ENCODE measurements at regions not wholly inside any gene's neighbourhood (a gene's known extent, or its start where the extent isn't known, plus 50 kb on each side); places are given as distances from the start of the nearest gene placed in this dataset.

GRCh38 chr3:65251375-65251774 is 563.6 kb upstream of the ADAMTS9 start:
- no peaks in the 10 kb centered on the region for H3K9me2 ChIP-seq (replicated peaks; ENCODE audit: insufficient read depth, low read length)
- H3K9ac ChIP-seq (ENCODE audit: low read length) = no peak overlapping the region
- H3K36me3 ChIP-seq (ENCODE audit: insufficient read depth, low read length) = no peaks in the 10 kb centered on the region
- H4K20me1 ChIP-seq (ENCODE audit: insufficient read depth, low read depth, low read length) = no peaks in the 10 kb centered on the region
- H3K4me3 ChIP-seq (ENCODE audit: low read length) = no peak overlapping the region
- 0 out of 2 replicates have a peak, but pooled peaks cover 2% of the 10 kb centered on the region for H3K27me3 ChIP-seq (ENCODE audit: low read length)
- no peak for DNase-seq
- H2AFZ ChIP-seq (ENCODE audit: low read length) = no peak overlapping the region
- H3K4me2 ChIP-seq (ENCODE audit: low read depth, low read length, poor library complexity, severe bottlenecking) = no peak overlapping the region
- no peaks in the 10 kb centered on the region for H3K4me1 ChIP-seq (ENCODE audit: low read length)
- no peaks in the 10 kb centered on the region for H3K79me2 ChIP-seq (ENCODE audit: low read length)
- H3K9me3 ChIP-seq (ENCODE audit: low read length) = no peaks in the 10 kb centered on the region; the same call in 1 of the 2 replicates
- H3K27ac ChIP-seq (ENCODE audit: low read length) = no peak overlapping the region

DNA sequence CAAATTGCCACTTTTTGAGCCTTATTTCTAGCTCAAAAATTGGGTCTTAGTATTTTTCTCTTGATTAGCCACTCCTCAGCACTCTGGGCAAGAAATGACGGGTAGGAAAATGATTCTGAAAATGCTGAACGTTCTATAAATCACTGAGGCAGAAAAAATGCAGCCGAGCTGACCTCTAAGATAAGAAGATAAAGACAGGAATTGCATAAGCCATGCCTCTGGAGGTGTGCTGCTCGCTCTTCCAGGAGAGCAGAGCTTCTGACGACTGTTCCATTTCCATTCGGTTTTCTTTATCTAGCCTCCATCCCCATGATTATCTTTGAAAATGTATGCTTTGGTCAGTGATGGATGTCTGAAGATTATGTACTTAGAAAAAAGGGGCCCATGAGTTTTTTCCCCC is 558.8 kb upstream of the ADAMTS9 start:
- H3K9me3 ChIP-seq (ENCODE audit: low read length) = no peaks in the 10 kb centered on the region
- H2AFZ ChIP-seq (ENCODE audit: low read length) = no peak overlapping the region
- DNase-seq = no peak
- H3K4me2 ChIP-seq (ENCODE audit: low read depth, low read length, poor library complexity, severe bottlenecking) = no peak overlapping the region
- H3K4me3 ChIP-seq (ENCODE audit: low read length) = no peak overlapping the region
- H4K20me1 ChIP-seq (ENCODE audit: insufficient read depth, low read depth, low read length) = no peaks in the 10 kb centered on the region
- H3K9ac ChIP-seq (ENCODE audit: low read length) = no peak overlapping the region
- H3K36me3 ChIP-seq (ENCODE audit: insufficient read depth, low read length) = no peaks in the 10 kb centered on the region
- no peaks in the 10 kb centered on the region for H3K79me2 ChIP-seq (ENCODE audit: low read length)
- H3K27ac ChIP-seq (ENCODE audit: low read length) = no peak overlapping the region
- 0 out of 2 replicates have a peak, but pooled peaks cover 2% of the 10 kb centered on the region for H3K27me3 ChIP-seq (ENCODE audit: low read length)
- no peaks in the 10 kb centered on the region for H3K4me1 ChIP-seq (ENCODE audit: low read length)
- H3K9me2 ChIP-seq (replicated peaks; ENCODE audit: insufficient read depth, low read length) = no peaks in the 10 kb centered on the region

- H3K27me3 ChIP-seq (ENCODE audit: low read length) = 0 out of 2 replicates have a peak, but pooled peaks cover 2% of the 10 kb centered on the region
- H2AFZ ChIP-seq (ENCODE audit: low read length) = no peak overlapping the region
- H3K9ac ChIP-seq (ENCODE audit: low read length) = no peak overlapping the region
- no peaks in the 10 kb centered on the region for H3K79me2 ChIP-seq (ENCODE audit: low read length)
- no peaks in the 10 kb centered on the region for H3K9me3 ChIP-seq (ENCODE audit: low read length)
- no peaks in the 10 kb centered on the region for H3K36me3 ChIP-seq (ENCODE audit: insufficient read depth, low read length)
- no peak for DNase-seq
- H3K9me2 ChIP-seq (replicated peaks; ENCODE audit: insufficient read depth, low read length) = no peaks in the 10 kb centered on the region
- H3K4me1 ChIP-seq (ENCODE audit: low read length) = no peaks in the 10 kb centered on the region
- no peak overlapping the region for H3K4me2 ChIP-seq (ENCODE audit: low read depth, low read length, poor library complexity, severe bottlenecking)
- no peak overlapping the region for H3K27ac ChIP-seq (ENCODE audit: low read length)
- H3K4me3 ChIP-seq (ENCODE audit: low read length) = no peak overlapping the region
- H4K20me1 ChIP-seq (ENCODE audit: insufficient read depth, low read depth, low read length) = no peaks in the 10 kb centered on the region
Observed at GRCh38 chr3:65245133-65246063, 557.6 kb upstream of the ADAMTS9 start.

GRCh38 chr3:65240366-65240765 is 552.6 kb upstream of the ADAMTS9 start:
- Histone ChIP-seq H3K27me3 (ENCODE audit: low read length) (no peaks in the 10 kb centered on the region), H3K9ac (ENCODE audit: low read length) (no peak overlapping the region), H3K4me2 (ENCODE audit: low read depth, low read length, poor library complexity, severe bottlenecking) (no peak overlapping the region), H2AFZ (ENCODE audit: low read length) (no peak overlapping the region), H3K9me2 (replicated peaks; ENCODE audit: insufficient read depth, low read length) (no peaks in the 10 kb centered on the region), H3K36me3 (ENCODE audit: insufficient read depth, low read length) (no peaks in the 10 kb centered on the region), H4K20me1 (ENCODE audit: insufficient read depth, low read depth, low read length) (no peaks in the 10 kb centered on the region), H3K79me2 (ENCODE audit: low read length) (no peaks in the 10 kb centered on the region), H3K27ac (ENCODE audit: low read length) (no peak overlapping the region), H3K4me3 (ENCODE audit: low read length) (no peak overlapping the region), H3K4me1 (ENCODE audit: low read length) (no peaks in the 10 kb centered on the region), H3K9me3 (ENCODE audit: low read length) (peaks cover 2% of the 10 kb centered on the region; the same call in 1 of the 2 replicates)
- DNase-seq = no peak

DNA sequence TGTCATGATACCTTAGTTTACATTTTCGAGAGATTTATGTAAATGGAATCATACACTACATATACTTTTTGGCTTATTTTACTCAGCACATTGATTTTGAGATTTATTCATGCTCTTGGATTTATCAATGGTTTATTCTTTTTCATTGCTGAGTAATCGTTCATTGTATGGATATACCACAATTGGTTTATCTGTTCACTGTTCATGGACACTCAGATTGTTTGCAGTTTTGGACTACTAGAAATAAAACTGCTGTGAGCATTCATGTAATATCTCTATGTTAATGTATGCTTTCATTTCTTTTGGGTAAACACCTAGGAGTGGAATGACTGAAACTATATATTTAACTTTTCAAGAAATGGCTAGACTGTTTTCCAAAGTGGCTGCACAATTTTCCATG is 550.9 kb upstream of the ADAMTS9 start:
- no peak for DNase-seq
- Histone ChIP-seq H3K36me3 (ENCODE audit: insufficient read depth, low read length) (no peaks in the 10 kb centered on the region), H3K9me3 (ENCODE audit: low read length) (peaks cover 2% of the 10 kb centered on the region; the same call in 1 of the 2 replicates), H3K9me2 (replicated peaks; ENCODE audit: insufficient read depth, low read length) (no peaks in the 10 kb centered on the region), H3K9ac (ENCODE audit: low read length) (no peak overlapping the region), H3K27ac (ENCODE audit: low read length) (no peak overlapping the region), H3K79me2 (ENCODE audit: low read length) (no peaks in the 10 kb centered on the region), H4K20me1 (ENCODE audit: insufficient read depth, low read depth, low read length) (no peaks in the 10 kb centered on the region), H2AFZ (ENCODE audit: low read length) (no peak overlapping the region), H3K27me3 (ENCODE audit: low read length) (no peaks in the 10 kb centered on the region), H3K4me3 (ENCODE audit: low read length) (no peak overlapping the region), H3K4me1 (ENCODE audit: low read length) (no peaks in the 10 kb centered on the region), H3K4me2 (ENCODE audit: low read depth, low read length, poor library complexity, severe bottlenecking) (no peak overlapping the region)

GRCh38 chr3:65234499-65234898 is 546.7 kb upstream of the ADAMTS9 start:
- Histone ChIP-seq H3K4me2 (ENCODE audit: low read depth, low read length, poor library complexity, severe bottlenecking) (no peak overlapping the region), H3K27me3 (ENCODE audit: low read length) (no peaks in the 10 kb centered on the region), H3K4me3 (ENCODE audit: low read length) (no peak overlapping the region), H3K9me3 (ENCODE audit: low read length) (peaks cover 2% of the 10 kb centered on the region; the same call in 1 of the 2 replicates), H3K27ac (ENCODE audit: low read length) (no peak overlapping the region), H2AFZ (ENCODE audit: low read length) (no peak overlapping the region), H4K20me1 (ENCODE audit: insufficient read depth, low read depth, low read length) (no peaks in the 10 kb centered on the region), H3K4me1 (ENCODE audit: low read length) (no peaks in the 10 kb centered on the region), H3K9me2 (replicated peaks; ENCODE audit: insufficient read depth, low read length) (no peaks in the 10 kb centered on the region), H3K36me3 (ENCODE audit: insufficient read depth, low read length) (no peaks in the 10 kb centered on the region), H3K79me2 (ENCODE audit: low read length) (no peaks in the 10 kb centered on the region), H3K9ac (ENCODE audit: low read length) (no peak overlapping the region)
- no peak for DNase-seq

- H3K4me3 ChIP-seq (ENCODE audit: low read length) = no peak overlapping the region
Observed at GRCh38 chr3:65233561-65233960, 545.8 kb upstream of the ADAMTS9 start.

DNA sequence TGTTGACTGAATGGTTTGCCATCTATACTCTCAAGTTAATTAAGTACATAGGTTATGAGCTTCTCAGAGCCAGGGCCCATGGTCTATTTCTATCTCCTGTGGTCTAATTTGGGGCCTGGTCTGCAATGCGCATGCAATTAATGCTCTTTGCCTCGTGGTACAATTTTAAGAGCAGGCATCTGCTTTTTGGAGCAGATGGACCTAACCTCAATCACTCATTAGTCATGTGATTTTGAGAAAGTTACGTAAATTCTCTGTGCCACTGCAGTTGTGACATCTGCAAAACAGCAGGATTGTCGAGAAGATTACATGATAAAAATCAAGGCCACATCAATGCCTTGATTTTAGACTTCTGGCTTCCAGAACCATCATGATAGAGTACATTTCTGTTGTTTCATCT is 543.7 kb upstream of the ADAMTS9 start:
- H4K20me1 ChIP-seq (ENCODE audit: insufficient read depth, low read depth, low read length) = no peaks in the 10 kb centered on the region
- no peak for DNase-seq
- H3K9ac ChIP-seq (ENCODE audit: low read length) = no peak overlapping the region
- H3K4me1 ChIP-seq (ENCODE audit: low read length) = no peaks in the 10 kb centered on the region
- no peak overlapping the region for H2AFZ ChIP-seq (ENCODE audit: low read length)
- H3K9me2 ChIP-seq (replicated peaks; ENCODE audit: insufficient read depth, low read length) = no peaks in the 10 kb centered on the region
- H3K4me3 ChIP-seq (ENCODE audit: low read length) = no peak overlapping the region
- H3K79me2 ChIP-seq (ENCODE audit: low read length) = no peaks in the 10 kb centered on the region
- H3K4me2 ChIP-seq (ENCODE audit: low read depth, low read length, poor library complexity, severe bottlenecking) = no peak overlapping the region
- H3K9me3 ChIP-seq (ENCODE audit: low read length) = no peaks in the 10 kb centered on the region
- no peaks in the 10 kb centered on the region for H3K36me3 ChIP-seq (ENCODE audit: insufficient read depth, low read length)
- H3K27ac ChIP-seq (ENCODE audit: low read length) = no peak overlapping the region
- H3K27me3 ChIP-seq (ENCODE audit: low read length) = no peaks in the 10 kb centered on the region

More at GRCh38 chr3:65233561-65233960, 545.8 kb upstream of the ADAMTS9 start:
- no peaks in the 10 kb centered on the region for H4K20me1 ChIP-seq (ENCODE audit: insufficient read depth, low read depth, low read length)
- no peaks in the 10 kb centered on the region for H3K79me2 ChIP-seq (ENCODE audit: low read length)
- no peaks in the 10 kb centered on the region for H3K27me3 ChIP-seq (ENCODE audit: low read length)
- peaks cover 2% of the 10 kb centered on the region; the same call in 1 of the 2 replicates for H3K9me3 ChIP-seq (ENCODE audit: low read length)
- no peaks in the 10 kb centered on the region for H3K36me3 ChIP-seq (ENCODE audit: insufficient read depth, low read length)
- no peaks in the 10 kb centered on the region for H3K9me2 ChIP-seq (replicated peaks; ENCODE audit: insufficient read depth, low read length)
- H3K27ac ChIP-seq (ENCODE audit: low read length) = no peak overlapping the region
- DNase-seq = no peak
- no peak overlapping the region for H3K4me2 ChIP-seq (ENCODE audit: low read depth, low read length, poor library complexity, severe bottlenecking)
- no peak overlapping the region for H3K9ac ChIP-seq (ENCODE audit: low read length)
- no peaks in the 10 kb centered on the region for H3K4me1 ChIP-seq (ENCODE audit: low read length)
- H2AFZ ChIP-seq (ENCODE audit: low read length) = no peak overlapping the region
